ENCODE measurements at regions not wholly inside any gene's neighbourhood (a gene's known extent, or its start where the extent isn't known, plus 50 kb on each side); places are given as distances from the start of the nearest gene placed in this dataset.

- TF ChIP-seq GATA3 (IDR thresholded peaks at IDR 0.05; ENCODE audit: borderline replicate concordance) (peak; percentile 93), POLR2A (IDR thresholded peaks at IDR 0.05; ENCODE audit: low read length) (no peak), E2F6 (IDR thresholded peaks at IDR 0.05; ENCODE audit: borderline replicate concordance, low read depth) (no peak), REST (IDR thresholded peaks at IDR 0.05) (no peak), CHD2 (IDR thresholded peaks at IDR 0.05; ENCODE audit: low read length, partially characterized antibody) (no peak), CTCF (IDR thresholded peaks at IDR 0.05) (no peak), JUNB (IDR thresholded peaks at IDR 0.05) (peak; percentile 61), ZNF302 (CRISPR knock-in tag; IDR thresholded peaks at IDR 0.05) (peak; percentile 98), HDAC2 (IDR thresholded peaks at IDR 0.05) (no peak)
Measured at GRCh38 chr12:116636608-116637519, 77.7 kb downstream of the MAP1LC3B2 start.
